ENCODE measurements at regions not wholly inside any gene's neighbourhood (a gene's known extent, or its start where the extent isn't known, plus 50 kb on each side); places are given as distances from the start of the nearest gene placed in this dataset.
A peak's percentile ranks its signal among the peaks of the same experiment; 100 is the strongest.

DNA sequence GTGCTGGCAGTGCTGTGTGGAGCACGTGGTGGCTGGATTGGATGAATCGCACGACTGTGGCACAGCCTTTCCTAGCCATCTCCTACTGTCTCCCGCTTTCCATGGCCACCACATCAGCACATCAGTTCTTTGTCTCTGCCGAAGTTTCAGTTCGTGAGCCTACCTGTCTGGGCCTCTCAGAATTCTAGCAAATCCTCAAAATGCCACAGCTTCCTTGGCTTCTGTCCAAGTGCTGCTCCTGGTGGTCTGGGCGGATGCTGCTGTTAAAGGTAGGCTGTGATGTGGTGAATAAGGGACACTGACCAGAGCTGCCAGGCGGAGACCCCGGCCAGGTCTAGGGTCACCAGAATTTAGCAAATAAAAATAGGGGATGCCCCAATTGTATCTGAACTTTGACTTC is 237.4 kb downstream of the LPIN1 start:
- DNase-seq = no peak
- Mint-ChIP-seq H3K9me3 (no peaks in the 10 kb centered on the region), H3K4me3 (no peak overlapping the region), H3K27me3 (ENCODE audit: insufficient read depth) (no peaks in the 10 kb centered on the region), H3K4me1 (no peaks in the 10 kb centered on the region), H3K27ac (no peak overlapping the region), H3K36me3 (ENCODE audit: low read depth) (no peaks in the 10 kb centered on the region)
- H3K9me3 ChIP-seq (ENCODE audit: control insufficient read depth, low read length) = no peaks in the 10 kb centered on the region
- TF ChIP-seq, protein P1, sequence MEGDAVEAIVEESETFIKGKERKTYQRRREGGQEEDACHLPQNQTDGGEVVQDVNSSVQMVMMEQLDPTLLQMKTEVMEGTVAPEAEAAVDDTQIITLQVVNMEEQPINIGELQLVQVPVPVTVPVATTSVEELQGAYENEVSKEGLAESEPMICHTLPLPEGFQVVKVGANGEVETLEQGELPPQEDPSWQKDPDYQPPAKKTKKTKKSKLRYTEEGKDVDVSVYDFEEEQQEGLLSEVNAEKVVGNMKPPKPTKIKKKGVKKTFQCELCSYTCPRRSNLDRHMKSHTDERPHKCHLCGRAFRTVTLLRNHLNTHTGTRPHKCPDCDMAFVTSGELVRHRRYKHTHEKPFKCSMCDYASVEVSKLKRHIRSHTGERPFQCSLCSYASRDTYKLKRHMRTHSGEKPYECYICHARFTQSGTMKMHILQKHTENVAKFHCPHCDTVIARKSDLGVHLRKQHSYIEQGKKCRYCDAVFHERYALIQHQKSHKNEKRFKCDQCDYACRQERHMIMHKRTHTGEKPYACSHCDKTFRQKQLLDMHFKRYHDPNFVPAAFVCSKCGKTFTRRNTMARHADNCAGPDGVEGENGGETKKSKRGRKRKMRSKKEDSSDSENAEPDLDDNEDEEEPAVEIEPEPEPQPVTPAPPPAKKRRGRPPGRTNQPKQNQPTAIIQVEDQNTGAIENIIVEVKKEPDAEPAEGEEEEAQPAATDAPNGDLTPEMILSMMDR (conservative IDR thresholded peaks at IDR 0.05) = peak; percentile 29
- no peaks in the 10 kb centered on the region for H3K36me3 ChIP-seq (ENCODE audit: control insufficient read depth, insufficient read depth, low read length)
- H3K4me3 ChIP-seq (ENCODE audit: low read length) = no peak overlapping the region
- no peak overlapping the region for H3K27ac ChIP-seq (ENCODE audit: low read depth, low read length)
- H3K4me1 ChIP-seq (ENCODE audit: control insufficient read depth, insufficient read depth, low read length) = no peaks in the 10 kb centered on the region
- H3K9ac ChIP-seq (ENCODE audit: extremely low read depth, low read length, poor library complexity, severe bottlenecking) = no peak overlapping the region
- no peaks in the 10 kb centered on the region for H3K27me3 ChIP-seq (ENCODE audit: control insufficient read depth, insufficient read depth, low read length, poor library complexity, severe bottlenecking)
- WGBS, 2 experiments (ENCODE audit: insufficient coverage in 1 of 2, insufficient read length in 1 of 2) = 93 to 95% methylated on average over 9 of the region's 9 CpGs

DNA sequence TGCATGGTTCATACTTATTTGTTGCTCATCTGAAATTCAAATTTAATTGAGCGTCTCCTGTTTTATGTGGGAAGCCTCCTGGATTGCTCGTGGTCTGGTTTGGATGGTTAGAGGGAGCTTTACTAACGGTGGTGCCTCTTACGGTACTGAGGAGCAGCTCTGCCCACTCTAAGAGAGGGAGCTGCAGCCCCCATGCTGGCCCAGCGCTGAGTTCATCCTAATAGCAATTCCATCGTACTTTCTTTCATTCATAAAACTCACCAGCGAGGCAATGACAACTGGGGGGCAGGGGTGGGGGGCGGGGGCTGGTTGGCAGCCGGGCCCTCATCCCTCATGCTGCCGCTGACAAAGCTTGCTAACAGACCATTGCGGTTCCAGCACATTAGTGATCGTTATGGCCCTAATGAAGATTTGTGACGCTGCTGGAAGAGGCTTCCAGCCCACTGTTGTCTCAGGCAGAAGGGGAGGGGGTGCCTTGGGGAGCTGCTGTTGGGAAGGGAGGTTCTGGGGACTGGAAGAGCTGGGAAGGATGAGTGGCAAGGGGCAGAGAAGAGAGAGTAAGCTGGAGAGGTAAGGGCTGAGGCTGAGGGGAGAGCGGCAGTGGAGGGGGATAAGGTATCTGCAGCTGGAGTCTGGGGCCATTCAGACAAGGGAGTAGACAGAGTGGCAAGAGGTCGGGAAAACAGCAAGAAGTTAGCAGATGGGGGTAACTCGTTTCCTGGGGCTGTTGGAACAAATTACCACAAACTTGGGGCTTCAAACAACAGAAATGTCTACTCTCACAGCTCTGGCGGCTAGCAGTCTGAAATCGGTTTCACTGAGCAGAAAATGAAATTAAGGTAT is 238.1 kb downstream of the LPIN1 start:
- Mint-ChIP-seq H3K27ac (no peak overlapping the region), H3K9me3 (no peaks in the 10 kb centered on the region), H3K27me3 (ENCODE audit: insufficient read depth) (no peaks in the 10 kb centered on the region), H3K4me3 (no peak overlapping the region), H3K36me3 (ENCODE audit: low read depth) (no peaks in the 10 kb centered on the region), H3K4me1 (no peaks in the 10 kb centered on the region)
- Histone ChIP-seq H3K36me3 (ENCODE audit: control insufficient read depth, insufficient read depth, low read length) (no peaks in the 10 kb centered on the region), H3K4me3 (ENCODE audit: low read length) (no peak overlapping the region), H3K27ac (ENCODE audit: low read depth, low read length) (peak overlapping the region; percentile 79), H3K27me3 (ENCODE audit: control insufficient read depth, insufficient read depth, low read length, poor library complexity, severe bottlenecking) (no peaks in the 10 kb centered on the region), H3K4me1 (ENCODE audit: control insufficient read depth, insufficient read depth, low read length) (no peaks in the 10 kb centered on the region), H3K9me3 (ENCODE audit: control insufficient read depth, low read length) (no peaks in the 10 kb centered on the region), H3K9ac (ENCODE audit: extremely low read depth, low read length, poor library complexity, severe bottlenecking) (no peak overlapping the region)
- DNase-seq = no peak
- TF ChIP-seq, protein P1 (conservative IDR thresholded peaks at IDR 0.05) = no peak
- WGBS, 2 experiments (ENCODE audit: insufficient coverage in 1 of 2, insufficient read length in 1 of 2) = 87 to 88% methylated on average over 5 to 18 of the region's 18 CpGs

- no peaks in the 10 kb centered on the region for H3K27me3 Mint-ChIP-seq (ENCODE audit: insufficient read depth)
- WGBS, 2 experiments (ENCODE audit: insufficient coverage in 1 of 2, insufficient read length in 1 of 2) = 74 to 86% methylated on average over 3 to 4 of the region's 4 CpGs
These were observed 239.6 kb downstream of the LPIN1 start for GRCh38 chr2:11985817-11986566.

More at GRCh38 chr2:11985817-11986566, 239.6 kb downstream of the LPIN1 start:
- Histone ChIP-seq H3K4me3 (ENCODE audit: low read length) (no peak overlapping the region), H3K36me3 (ENCODE audit: control insufficient read depth, insufficient read depth, low read length) (no peaks in the 10 kb centered on the region), H3K27me3 (ENCODE audit: control insufficient read depth, insufficient read depth, low read length, poor library complexity, severe bottlenecking) (no peaks in the 10 kb centered on the region), H3K9me3 (ENCODE audit: control insufficient read depth, low read length) (no peaks in the 10 kb centered on the region), H3K27ac (ENCODE audit: low read depth, low read length) (no peak overlapping the region), H3K4me1 (ENCODE audit: control insufficient read depth, insufficient read depth, low read length) (no peaks in the 10 kb centered on the region), H3K9ac (ENCODE audit: extremely low read depth, low read length, poor library complexity, severe bottlenecking) (no peak overlapping the region)
- no peak for DNase-seq
- no peaks in the 10 kb centered on the region for H3K9me3 Mint-ChIP-seq
- no peak overlapping the region for H3K4me3 Mint-ChIP-seq
- H3K27ac Mint-ChIP-seq = no peak overlapping the region
- H3K36me3 Mint-ChIP-seq (ENCODE audit: low read depth) = no peaks in the 10 kb centered on the region
- no peaks in the 10 kb centered on the region for H3K4me1 Mint-ChIP-seq
- TF ChIP-seq, protein P1 (conservative IDR thresholded peaks at IDR 0.05) = no peak

Data from endodermal cell (in vitro differentiated cells).